HG02678 (cell line): ENCODE measurements at regions not wholly inside any gene's neighbourhood (a gene's known extent, or its start where the extent isn't known, plus 50 kb on each side); places are given as distances from the start of the nearest gene placed in this dataset.
A peak's percentile ranks its signal among the peaks of the same experiment; 100 is the strongest.

Experiments
- ATAC-seq: cut with Tn5 transposase; IDR thresholded peaks from one replicate; pipeline ENCODE4 v1.9.1; 2021; ENCODE audit warnings: mild to moderate bottlenecking, moderate library complexity; ENCODE audit not compliant: unreplicated experiment

- no peak for ATAC-seq
Measured at GRCh38 chr6:113796038-113796437, 61.1 kb upstream of the MARCKS start.

GRCh38 chr6:113802779-113803178 is 54.4 kb upstream of the MARCKS start:
- ATAC-seq: no peak

- ATAC-seq: peak; percentile 93
Measured at GRCh38 chr6:113805173-113805790, 51.9 kb upstream of the MARCKS start.

- no peak for ATAC-seq
Measured at GRCh38 chr6:113805811-113806495, 51.2 kb upstream of the MARCKS start.
